GM12892 (cell line): ENCODE measurements at regions not wholly inside any gene's neighbourhood (a gene's known extent, or its start where the extent isn't known, plus 50 kb on each side); places are given as distances from the start of the nearest gene placed in this dataset.

Experiments
- POLR2A ChIP-seq: IDR thresholded peaks from 2 replicates; pipeline ENCODE4 v1.6.1; 2011; ENCODE audit warnings: low read depth, low read length, control low read depth
- POLR2AphosphoS5 ChIP-seq: IDR thresholded peaks from 2 replicates; pipeline ENCODE4 v1.6.1; 2011; ENCODE audit warnings: low read depth, low read length, control low read depth

GRCh38 chr2:215707608-215708007, 271.7 kb upstream of the FN1 start:
- TF ChIP-seq POLR2A (no peak), POLR2AphosphoS5 (no peak)
